ENCODE measurements at regions not wholly inside any gene's neighbourhood (a gene's known extent, or its start where the extent isn't known, plus 50 kb on each side); places are given as distances from the start of the nearest gene placed in this dataset.

DNA sequence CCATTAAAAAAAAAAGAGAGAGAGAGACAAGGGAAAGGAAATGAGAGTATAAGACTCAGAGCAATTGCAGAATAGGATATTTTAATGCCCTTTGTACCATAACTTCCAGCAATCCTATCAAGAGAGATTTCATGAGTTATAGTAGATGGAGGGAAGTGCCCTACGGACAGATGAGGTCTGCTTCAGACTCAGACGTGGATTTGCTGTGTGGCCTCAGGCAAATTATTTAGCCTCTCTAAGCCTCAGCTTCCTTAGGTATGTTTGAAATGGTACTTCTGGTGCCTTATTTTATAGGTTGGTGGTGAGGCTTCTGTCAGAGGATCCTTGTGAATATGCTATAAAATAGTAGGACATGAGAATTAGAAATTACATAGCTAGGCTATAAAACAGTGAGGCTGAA lies 448.2 kb downstream of the EDEM1 start:
- no peak for DNase-seq

DNA sequence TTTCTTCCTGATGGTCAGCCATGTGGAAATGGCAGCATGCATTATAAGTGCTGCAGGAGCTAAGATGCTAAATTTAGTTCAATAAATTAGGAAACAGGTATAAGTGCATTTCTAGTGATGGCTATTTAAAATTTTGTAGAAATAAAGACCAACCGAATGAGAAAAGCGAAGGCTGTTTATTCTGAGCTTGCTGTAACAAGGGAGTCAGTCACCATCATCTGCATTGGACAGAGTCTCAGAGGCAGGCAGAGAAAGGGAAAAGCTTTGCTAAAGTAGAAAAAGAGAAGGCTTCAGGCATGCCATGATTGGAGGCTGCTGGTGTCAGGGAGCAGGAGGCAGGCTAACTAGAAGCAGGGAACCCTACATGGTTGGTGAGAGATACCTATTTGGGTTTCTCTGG lies 451.0 kb downstream of the EDEM1 start:
- DNase-seq, result no peak

DNA sequence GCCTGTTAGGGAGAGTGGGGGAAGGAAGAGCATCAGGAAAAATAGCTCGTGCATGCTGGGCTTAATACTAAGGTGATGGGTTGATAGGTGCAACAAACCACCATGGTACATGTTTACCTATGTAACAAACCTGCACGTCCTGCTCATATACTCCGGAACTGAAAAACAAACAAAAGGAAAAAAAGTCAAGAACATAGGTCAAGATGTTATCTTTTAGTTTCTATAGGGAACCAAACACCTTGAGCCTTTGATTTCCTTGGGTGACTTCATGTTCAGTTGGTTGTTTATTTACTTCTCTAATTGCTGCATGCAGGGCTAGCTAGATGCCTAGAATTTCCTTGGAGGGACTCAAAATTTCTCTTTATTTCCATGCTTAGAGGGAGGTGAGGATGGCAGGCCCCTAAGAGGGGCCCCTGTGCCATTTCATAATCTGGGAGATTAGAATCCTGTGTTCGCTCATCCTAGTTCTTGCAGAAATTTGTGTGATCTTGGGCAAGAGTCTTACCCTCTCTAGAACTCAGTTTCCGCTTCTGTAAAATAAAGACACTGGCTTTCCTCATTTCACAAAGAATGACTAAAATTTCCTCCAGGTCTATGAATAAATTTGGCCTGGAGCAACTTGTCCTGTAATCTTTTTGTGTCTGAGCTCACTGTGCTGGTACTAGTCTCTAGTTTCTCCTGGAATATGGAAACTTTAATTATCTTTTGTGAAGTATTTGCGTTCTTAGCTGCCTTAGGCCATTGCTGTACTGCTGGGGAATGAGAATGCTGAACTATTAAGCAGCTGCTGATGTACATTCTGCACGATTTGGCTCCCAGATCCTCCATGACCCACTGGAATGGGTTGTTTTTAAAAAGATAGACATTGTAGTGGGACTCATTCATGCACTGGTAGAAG lies 457.5 kb downstream of the EDEM1 start:
- DNase-seq, result no peak

DNA sequence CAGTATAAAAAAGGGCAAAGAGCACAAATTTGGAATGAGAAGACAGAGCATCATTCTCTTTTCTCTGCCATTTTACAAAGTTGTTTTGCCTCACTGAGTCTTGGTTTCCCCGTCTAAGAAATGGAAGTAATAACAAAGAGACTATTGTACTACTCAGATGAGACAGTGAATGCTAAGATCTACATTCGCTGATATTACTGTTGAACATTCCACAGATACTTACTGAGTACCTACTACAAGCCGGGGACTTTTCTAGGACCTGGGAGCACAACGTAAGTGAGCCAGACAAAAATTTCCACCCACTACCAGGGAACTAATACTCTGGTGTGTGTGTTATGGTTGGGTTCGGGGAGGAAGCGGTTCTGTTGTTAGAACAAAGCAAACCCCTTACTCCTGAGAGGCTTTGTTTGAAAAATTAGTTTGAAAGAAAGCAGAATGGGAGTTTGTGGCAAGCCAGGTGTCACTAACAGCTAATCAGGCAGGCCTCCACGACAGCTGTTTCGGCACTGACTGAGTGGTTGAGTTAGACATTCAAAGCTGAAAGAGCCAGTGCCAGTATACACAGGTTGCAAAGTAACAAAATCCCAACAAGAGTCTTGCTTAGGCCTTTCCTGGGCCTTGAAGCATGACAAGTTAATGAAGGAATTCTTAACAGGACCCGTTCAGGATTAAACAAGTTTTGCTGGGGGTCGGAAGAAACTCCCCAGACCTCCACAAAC lies 458.3 kb downstream of the EDEM1 start:
- no peak for DNase-seq

DNA sequence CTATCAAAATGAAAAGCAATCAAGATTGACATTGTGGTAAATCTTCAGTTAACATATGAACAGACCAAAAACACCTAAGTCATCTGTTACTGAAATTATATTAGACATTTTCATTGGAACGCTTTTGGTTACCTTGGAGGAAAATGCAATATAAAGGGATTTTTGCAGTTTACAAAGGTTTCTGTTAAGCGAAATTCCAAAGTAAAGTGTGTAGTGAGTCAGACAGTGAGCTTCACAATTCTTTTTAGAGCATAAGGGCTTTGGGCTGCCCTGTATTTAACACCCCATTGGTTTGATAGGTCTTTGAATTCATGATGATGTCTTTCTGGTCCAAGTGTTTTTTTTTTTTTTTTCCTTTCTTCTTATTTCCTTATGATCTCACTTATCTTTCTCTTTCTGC lies 462.8 kb downstream of the EDEM1 start:
- no peak for DNase-seq

DNA sequence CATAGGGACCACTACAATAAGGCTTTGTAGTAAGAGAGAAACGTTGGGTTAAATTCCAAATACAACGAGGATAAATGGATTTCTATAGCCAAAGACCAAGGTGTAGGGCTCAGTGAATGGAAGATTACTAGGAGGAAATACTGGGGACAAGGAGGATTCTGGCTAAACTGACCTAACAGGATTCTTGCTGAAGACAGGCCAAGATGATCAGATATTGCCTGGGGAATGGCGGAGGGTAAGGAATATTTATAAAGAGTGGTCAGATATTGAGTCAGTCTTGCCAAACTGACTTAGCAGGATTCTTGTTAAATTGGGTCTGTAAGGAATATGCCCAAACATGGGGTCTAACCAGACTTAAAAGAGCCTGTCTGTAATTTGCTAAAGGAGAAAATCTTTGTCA lies 463.8 kb downstream of the EDEM1 start:
- DNase-seq, result no peak

DNA sequence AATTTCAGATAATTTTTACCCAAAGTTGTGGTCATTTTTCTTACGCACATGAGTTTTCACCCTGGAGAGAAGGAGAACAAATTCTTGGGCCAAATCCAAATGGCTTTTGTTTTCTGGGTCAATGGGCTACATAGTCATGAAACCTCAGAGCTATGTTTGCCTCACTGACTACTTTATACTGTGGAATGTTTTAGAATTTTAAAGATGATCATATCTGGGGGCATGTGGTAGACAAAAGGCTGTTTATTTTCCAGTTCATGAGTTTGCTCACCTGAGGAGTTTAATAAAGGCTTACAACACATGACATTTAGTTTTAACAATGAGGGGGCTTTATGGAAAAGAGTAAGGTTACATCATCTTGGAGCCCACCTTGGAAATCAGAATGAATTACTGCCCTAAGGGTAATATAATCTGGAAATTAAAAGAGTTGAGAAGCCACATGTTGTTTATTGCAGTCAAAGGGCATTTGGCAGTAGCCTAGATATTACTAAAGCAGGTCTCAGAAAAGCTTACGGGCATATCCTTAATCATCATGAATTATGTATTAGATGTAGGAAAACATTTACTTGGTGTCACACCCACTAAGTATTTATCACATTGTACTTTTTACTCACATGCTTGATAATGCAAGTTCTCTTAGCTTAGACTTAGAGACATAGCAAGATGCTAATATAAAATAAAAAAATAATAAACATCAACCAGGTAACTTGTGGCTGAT lies 466.1 kb downstream of the EDEM1 start:
- no peak for DNase-seq

DNA sequence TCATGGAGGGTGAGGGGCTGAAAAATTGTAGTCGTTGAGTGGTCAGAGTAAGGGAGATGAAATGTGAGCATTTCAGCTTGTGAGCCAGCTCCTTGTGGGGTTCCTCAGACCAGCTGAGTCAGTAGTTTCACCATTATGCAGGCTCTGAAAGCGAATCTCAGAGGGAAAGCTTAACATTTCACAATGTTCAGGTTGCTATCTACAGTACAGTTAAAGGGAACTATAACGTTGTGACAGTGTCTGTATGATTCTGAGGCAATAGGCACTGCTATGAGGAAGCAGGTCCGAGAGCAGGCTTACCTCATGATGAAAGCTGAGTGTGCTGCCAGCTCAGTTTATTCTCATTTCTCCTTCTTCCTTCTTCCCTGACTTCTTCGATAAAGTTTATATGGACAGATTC lies 469.6 kb downstream of the EDEM1 start:
- DNase-seq, result no peak

DNA sequence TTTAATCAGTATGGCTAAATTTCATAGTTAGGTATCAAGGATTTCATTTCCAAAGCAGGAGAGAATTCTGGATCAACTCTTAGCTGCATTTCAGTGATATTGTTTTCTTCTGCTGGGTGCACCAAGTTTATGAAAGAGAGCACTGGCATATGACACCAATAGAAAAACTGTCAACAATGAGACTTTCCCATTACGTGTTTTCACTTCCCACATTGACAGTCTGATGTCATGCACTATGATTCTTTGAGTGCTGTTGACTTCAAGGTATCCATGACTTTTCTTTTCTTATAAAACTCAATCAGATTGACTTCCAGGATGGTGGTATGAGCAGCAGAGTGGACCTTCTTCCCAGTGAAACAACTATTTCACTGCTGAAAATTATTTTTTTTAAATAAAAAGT lies 476.1 kb downstream of the EDEM1 start:
- DNase-seq, result no peak

DNA sequence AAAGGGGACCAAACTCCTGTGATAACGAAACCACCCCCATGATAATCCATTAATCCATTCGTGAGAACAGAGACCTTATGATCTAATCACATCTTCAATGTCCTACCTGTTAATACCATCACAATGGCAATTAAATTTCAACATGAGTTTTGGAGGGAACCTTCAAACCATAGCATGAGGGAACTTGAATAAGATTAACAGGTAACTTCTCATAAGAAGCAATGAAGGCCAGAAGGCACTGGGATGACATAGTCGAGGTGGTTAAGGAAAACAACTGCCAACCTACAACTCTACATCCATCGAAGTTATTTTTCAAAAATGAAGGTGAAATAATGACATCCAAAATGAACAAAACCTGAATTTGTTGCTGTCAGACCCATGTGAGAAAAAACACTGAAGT lies 478.9 kb downstream of the EDEM1 start:
- DNase-seq, result no peak

DNA sequence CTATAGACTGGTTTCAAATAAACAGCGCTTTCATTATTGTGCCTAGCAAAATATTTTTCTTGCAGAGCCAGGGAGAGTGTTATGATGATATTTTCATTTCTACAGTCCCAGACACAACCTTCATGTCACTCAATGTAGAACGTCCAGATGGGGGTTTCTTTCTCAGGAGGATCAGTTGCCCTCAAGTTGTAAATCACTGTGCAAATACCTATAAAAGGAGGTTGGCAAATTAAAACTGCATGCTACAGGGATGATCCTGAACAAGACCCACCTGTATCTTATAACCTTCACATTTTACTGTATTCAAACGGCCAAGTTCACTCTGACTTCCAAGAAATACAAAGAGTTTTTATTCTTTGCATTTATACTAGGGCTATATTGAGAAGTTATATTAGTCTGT lies 486.0 kb downstream of the EDEM1 start:
- no peak for DNase-seq

DNA sequence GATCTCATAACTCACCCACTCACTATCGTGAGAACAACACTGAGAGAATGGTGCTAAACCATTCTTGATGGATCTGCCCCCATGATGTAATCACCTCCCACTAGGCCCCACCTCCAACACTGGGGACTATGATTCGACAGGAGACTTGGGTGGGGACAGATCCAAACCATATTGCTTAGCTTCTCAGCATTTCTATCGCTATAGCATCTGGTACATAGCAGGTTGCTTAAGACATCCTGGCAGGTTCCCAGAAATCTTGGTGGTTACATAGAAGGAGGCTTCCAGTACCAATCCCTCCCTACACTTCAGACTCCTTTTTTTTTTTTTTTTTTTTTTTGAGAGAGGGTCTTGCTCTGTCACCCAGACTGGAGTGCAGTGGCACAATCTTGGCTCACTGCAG lies 487.8 kb downstream of the EDEM1 start:
- no peak for DNase-seq

DNA sequence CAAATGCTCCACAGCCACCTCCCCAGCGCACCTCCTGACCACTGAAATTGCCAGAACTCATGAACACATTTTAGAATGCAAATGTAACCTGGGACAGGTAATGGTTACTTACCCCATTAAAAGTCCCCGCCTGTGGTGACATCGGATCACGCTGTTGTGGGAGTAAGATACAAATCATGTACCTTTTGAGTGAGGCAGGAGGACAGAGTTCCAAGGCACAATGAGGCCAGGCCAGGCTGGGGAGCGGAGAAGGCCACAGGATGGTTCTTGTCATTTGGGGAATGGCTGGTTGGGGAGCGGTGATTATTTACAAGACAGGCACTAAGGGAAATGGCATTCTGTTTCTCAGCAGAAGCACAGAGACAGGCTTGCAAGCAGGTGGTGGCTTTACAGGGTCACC lies 490.0 kb downstream of the EDEM1 start:
- no peak for DNase-seq

DNA sequence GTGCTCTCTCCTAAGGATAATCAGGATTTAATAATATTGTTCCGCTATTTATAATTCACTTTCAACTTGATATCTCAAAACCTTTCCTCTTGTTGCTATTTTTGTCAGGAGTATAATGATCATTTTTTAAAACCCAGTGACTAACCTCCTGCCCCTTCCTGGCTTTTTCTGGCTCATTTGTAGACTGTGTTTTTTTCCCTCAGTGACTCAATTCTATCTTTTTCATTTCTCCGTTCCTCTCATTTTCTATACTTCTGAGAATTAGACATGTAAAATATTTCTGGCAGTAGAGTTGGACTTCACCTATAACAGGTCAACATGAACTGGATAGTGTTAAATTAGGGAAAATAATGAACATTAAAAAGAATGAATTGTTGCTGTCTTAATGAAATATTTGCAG lies 490.7 kb downstream of the EDEM1 start:
- DNase-seq, result no peak

DNA sequence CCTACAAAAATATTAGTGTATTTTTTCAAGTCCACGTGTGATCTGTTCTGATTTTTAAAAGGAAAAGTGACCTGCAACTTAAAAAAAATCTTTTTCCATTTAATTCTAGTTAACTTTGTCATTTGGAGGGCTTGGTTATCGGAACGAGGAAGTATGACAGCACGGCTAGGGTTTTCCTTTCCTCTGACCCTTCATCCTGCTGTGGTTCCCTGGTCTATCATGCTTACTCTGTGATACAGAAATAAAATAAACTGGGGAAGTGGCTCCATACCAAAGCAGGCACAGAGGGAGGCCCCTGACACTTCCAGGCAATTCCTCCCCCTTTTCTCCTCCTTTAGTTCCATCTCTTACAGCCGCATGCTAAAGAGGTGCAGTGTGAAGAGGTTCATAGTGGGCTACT lies 491.3 kb downstream of the EDEM1 start:
- no peak for DNase-seq

DNA sequence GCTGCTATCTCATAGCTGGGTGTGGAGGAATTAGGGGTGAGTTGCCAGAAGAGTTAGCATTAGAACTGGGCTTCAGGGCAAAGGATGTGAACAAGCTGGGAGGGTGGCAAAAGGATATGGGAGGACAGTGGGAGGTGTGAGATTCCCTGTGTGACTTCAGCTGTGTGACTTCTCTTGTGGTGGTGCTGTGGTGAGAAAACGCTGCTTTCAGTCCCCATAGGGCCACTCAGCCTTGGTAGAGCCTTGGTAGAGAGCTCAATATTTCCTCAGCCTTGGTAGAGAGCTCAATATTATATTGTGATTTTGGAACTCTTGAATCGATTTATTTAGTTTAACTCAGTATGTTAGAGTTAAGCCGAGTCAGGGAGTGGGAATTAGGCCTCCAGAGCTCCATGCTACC lies 499.7 kb downstream of the EDEM1 start:
- DNase-seq, result no peak

DNA sequence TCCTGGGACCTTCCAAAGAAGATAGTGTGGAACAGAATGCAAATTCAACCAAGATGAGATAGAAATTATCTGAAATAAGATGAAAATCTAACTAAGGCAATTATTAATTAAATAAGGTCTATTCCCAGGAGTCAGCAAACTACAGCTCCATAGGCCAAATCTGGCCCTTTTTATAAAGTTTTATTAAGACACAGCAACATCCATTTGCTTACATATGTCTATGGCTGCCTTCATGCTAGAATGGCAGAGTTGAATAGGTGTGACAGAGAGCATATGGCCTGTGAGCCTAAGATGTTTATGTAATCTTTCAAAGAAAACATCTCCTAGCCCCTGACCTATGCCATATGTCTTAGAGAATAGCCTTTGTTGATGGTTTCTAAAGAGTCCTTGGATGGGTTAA lies 503.0 kb downstream of the EDEM1 start:
- DNase-seq, result no peak

DNA sequence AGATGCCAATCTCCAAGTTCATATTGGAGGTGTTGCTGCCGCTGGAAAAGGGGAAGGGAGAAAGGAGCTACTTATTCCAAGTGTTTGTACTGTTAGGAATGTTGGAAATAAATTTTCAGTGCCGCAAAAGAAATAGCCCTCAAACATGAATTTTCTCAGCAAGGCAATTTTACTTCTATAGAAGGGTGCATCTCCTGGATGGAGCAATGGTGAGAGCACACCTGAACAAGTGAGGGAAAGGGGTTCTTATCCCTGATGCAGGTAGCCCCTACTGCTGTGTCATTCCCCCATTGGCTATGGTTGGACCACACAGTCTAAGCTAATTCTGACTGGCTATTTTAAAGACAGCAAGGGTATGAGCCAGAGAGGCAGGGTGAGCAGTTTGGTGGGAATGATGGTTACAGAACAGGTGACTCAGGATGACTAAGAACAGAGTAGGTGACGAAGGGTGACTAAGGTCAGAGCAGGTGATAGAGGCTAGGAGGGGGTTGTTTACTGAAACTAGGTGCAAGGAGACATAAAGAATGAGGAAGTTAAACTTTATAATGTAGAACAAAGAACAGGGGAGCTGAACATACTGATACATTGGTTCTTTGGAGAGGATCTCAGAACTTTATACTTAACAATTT lies 503.5 kb downstream of the EDEM1 start:
- no peak for DNase-seq

DNA sequence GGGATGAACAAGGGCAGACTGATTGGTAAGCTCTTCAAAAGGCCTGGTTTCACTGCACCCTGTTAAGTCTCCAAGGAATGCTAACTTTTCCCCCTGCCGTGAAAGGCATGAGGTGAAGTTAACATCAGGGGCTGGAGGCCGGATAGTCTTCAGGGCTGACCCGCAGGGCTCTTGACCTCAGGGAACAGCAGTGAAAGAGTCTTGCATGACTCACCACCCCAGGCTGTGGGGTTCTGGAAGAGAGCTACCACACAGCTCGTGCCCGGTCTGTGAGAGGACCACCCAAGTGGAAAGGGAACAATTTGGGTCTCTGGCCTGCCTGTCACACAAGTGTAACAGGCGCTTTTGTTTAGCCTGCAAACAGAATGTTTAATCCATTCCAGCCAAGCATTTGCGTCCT lies 504.9 kb downstream of the EDEM1 start:
- DNase-seq, result no peak

DNA sequence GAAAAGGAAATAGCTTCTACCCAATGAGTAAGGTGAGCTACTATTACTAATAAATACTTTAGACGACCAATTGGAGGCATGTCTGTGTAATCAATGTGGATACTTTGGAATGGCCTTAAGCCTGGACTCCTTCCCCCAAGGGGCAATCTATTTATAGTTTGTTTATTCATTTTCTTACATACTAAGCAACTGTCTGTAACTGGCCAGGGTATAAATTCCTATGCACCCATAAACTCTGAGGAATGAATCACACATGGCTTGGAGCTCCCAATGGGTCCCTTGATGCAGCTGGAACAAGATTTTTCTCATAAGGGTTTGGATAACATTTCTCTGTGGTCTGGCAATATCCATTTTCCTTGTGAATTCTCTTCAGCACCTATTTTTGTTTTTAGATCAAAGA lies 506.8 kb downstream of the EDEM1 start:
- no peak for DNase-seq

DNA sequence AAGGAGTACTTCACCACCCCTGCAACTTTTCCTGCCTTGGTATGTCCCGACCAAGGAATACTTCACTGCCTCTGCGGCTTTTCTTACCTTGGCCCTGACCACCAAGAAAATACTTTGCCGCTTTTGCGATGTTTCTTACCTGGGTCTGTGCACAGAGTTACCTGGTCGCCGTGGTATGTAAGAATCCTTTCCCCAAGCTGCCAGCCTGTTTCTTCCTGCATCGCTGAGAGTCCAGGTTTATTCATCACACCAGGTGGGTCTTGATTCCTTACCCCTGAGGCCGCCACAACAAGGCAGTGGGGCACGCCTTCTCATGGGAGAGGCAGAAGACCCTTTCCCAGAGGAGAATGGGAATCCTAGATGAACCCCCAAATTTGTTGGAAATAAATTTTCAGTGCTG lies 511.3 kb downstream of the EDEM1 start:
- DNase-seq, result no peak

DNA sequence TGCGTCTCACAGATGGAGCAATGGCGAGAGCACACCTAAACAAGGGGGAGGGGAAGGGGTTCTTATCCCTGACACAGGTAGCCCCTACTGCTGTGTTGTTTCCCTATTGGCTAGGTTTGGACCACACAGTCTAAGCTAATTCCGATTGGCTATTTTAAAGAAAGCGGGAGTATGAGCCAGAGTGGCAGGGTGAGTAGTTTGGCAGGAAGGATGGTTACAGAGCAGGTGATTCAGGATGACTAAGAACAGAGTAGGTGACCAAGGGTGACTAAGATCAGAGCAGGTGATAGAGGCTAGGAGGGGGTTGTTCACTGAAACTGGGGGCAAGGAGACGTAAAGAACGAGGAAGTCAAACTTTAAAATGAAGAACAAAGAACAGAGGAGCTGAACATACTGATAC lies 511.8 kb downstream of the EDEM1 start:
- no peak for DNase-seq

DNA sequence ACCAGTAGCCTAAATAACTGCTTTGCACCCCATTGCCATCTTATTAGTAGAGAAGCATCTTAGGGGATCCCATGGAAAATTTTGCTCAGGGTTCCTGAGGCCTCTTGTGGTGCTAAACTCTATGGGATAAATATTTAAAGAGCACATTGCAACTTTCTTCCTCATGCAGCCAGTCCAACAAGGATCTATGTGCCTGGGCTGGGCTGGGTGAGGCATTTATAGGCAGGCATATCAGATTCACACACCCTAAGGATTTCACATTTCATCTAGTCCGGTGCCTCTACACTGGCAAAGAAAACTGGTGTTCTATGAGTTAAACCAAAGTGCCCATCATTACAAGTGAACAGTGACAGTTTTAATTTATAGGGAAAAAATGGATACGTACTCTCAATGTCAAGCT lies 512.3 kb downstream of the EDEM1 start:
- DNase-seq, result no peak

All from GOT3 (cell line).